Calu3 (cell line): ENCODE measurements at regions not wholly inside any gene's neighbourhood (a gene's known extent, or its start where the extent isn't known, plus 50 kb on each side); places are given as distances from the start of the nearest gene placed in this dataset.

Source experiments
- BruUV-seq: library from RNA; stranded (reverse); fragments of 400-500 nt; replicated peaks from 2 replicates; lab custom pipeline; 2021; lab: Mats Ljungman, UMichigan
- CTCF ChIA-PET: fragments of 300-600 bp; sonication (Branson Sonifier 250); formaldehyde crosslinking; loops from one replicate; lab custom pipeline; 2022; ENCODE audit warnings: antibody characterized with exemption; lab: Charles Lee
- DNase-seq: peaks from one replicate; pipeline ENCODE4 v3.0.0; 2022
- H3K27ac Mint-ChIP-seq: one replicate; pipeline ENCODE4 v1.8.0; 2022; ENCODE audit warnings: mixed read lengths; ENCODE audit not compliant: unreplicated experiment
- H3K27me3 Mint-ChIP-seq: one replicate; pipeline ENCODE4 v1.8.0; 2022; ENCODE audit warnings: mixed read lengths; ENCODE audit not compliant: unreplicated experiment
- H3K36me3 Mint-ChIP-seq: one replicate; pipeline ENCODE4 v1.8.0; 2022; ENCODE audit warnings: mild to moderate bottlenecking, moderate library complexity, mixed read lengths; ENCODE audit not compliant: insufficient read depth, unreplicated experiment
- H3K4me1 Mint-ChIP-seq: one replicate; pipeline ENCODE4 v1.8.0; 2022; ENCODE audit warnings: mild to moderate bottlenecking, low read depth, mixed read lengths; ENCODE audit not compliant: unreplicated experiment
- H3K4me3 Mint-ChIP-seq: one replicate; pipeline ENCODE4 v1.8.0; 2022; ENCODE audit warnings: mild to moderate bottlenecking, low read depth, moderate library complexity, mixed read lengths; ENCODE audit not compliant: unreplicated experiment
- H3K9me3 Mint-ChIP-seq: one replicate; pipeline ENCODE4 v1.8.0; 2022; ENCODE audit warnings: low read depth, mixed read lengths; ENCODE audit not compliant: unreplicated experiment
- intact Hi-C: fragments of 100-400 bp; cut with micrococcal nuclease; formaldehyde crosslinking; loops from one replicate; pipeline ENCODE4 v1.10.0; 2022; ENCODE audit not compliant: unreplicated experiment
- TF ChIP-seq, protein P1 (sequence below): fragments of 200-600 bp; IDR thresholded peaks from one replicate; pipeline ENCODE4 v1.8.0; 2022; ENCODE audit warnings: antibody characterized with exemption; ENCODE audit not compliant: unreplicated experiment

GRCh38 chr4:83207497-83208101 lies 77.0 kb downstream of the COQ2 start:
- TF ChIP-seq, protein P1, sequence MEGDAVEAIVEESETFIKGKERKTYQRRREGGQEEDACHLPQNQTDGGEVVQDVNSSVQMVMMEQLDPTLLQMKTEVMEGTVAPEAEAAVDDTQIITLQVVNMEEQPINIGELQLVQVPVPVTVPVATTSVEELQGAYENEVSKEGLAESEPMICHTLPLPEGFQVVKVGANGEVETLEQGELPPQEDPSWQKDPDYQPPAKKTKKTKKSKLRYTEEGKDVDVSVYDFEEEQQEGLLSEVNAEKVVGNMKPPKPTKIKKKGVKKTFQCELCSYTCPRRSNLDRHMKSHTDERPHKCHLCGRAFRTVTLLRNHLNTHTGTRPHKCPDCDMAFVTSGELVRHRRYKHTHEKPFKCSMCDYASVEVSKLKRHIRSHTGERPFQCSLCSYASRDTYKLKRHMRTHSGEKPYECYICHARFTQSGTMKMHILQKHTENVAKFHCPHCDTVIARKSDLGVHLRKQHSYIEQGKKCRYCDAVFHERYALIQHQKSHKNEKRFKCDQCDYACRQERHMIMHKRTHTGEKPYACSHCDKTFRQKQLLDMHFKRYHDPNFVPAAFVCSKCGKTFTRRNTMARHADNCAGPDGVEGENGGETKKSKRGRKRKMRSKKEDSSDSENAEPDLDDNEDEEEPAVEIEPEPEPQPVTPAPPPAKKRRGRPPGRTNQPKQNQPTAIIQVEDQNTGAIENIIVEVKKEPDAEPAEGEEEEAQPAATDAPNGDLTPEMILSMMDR, result no peak
- Mint-ChIP-seq H3K27me3 (no peaks in the 10 kb centered on the region), H3K36me3 (no peaks in the 10 kb centered on the region), H3K27ac (peak overlapping the region; percentile 29), H3K9me3 (peaks cover 5% of the 10 kb centered on the region), H3K4me1 (peaks cover 22% of the 10 kb centered on the region), H3K4me3 (no peak overlapping the region)
- intact Hi-C loops, result no loop called here
- CTCF ChIA-PET, result interaction anchor here (1.0 kb wide), 1 partner anchor 97 kb away, joined by 3 read pairs; no protein-coding TSS in a partner anchor
- DNase-seq, result peak; percentile 24
- no TSS peak for BruUV-seq

DNA sequence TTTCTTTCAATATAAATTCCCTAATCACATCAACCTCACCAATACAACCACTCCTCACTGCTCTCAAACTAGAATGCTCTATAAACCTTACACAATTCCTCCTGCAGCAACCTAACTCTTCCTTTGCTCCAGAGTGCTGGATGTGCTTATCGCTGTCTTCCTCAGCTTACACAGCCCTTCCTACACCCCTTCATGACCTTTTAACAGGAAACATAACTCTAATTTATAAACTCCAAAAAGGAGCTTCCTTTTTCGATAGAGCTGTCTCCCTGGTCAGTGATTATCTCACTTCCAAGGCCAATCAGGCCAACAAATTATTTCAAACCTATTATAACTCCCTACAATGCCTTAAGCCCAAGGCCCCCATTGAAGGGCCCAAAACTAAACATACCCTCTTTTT lies 78.8 kb downstream of the COQ2 start:
- no peaks in the 10 kb centered on the region for H3K27me3 Mint-ChIP-seq
- H3K9me3 Mint-ChIP-seq, result peaks cover 5% of the 10 kb centered on the region
- H3K36me3 Mint-ChIP-seq, result no peaks in the 10 kb centered on the region
- peaks cover 10% of the 10 kb centered on the region for H3K4me1 Mint-ChIP-seq
- no TSS peak for BruUV-seq
- intact Hi-C loops, result no loop called here
- no peak for DNase-seq
- H3K27ac Mint-ChIP-seq, result no peak overlapping the region
- CTCF ChIA-PET, result interaction anchor here (0.6 kb wide), 1 partner anchor 225 kb away, joined by 3 read pairs; no protein-coding TSS in a partner anchor
- no peak overlapping the region for H3K4me3 Mint-ChIP-seq
- TF ChIP-seq, protein P1, result no peak

DNA sequence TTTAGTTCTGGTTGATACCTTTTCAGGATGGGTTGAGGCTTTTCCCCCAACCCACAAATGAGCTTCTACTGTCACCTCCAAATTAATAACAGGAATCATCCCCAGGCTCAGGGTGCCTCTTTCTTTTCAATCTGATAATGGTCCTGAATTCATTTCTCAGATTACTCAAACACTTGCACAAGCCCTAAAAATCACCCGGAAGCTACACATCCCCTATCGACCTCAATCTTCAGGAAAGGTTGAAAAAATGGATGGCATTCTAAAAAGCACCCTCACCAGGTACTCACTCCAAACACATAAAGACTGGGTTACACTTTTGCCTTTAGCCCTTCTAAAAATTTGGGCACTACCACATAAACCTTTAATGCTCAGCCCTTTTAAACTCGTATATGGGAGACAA lies 79.9 kb downstream of the COQ2 start:
- H3K9me3 Mint-ChIP-seq, result peaks cover 5% of the 10 kb centered on the region
- CTCF ChIA-PET, result no interaction called here

DNA sequence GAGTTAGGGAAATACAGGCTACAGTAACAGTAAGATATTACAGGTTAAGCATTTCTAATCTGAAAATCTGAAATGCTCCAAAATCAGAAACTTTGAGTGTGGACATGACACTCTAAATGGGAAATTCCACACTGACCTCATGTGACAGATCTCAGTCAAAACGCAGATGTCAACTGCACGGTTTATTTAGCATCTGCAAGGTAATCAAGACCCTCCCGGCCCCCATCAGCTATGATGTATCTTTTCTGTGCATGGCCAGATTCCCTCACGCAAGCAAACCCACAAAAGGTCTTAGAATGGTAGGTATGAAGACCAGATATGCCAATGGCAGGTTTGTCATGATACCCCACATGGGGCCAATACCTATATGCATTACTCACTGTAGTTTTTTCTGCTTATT lies 82.8 kb downstream of the COQ2 start:
- no peaks in the 10 kb centered on the region for H3K36me3 Mint-ChIP-seq
- no peaks in the 10 kb centered on the region for H3K4me1 Mint-ChIP-seq
- DNase-seq, result no peak
- H3K27ac Mint-ChIP-seq, result no peak overlapping the region
- no TSS peak for BruUV-seq
- no peak overlapping the region for H3K4me3 Mint-ChIP-seq
- H3K27me3 Mint-ChIP-seq, result no peaks in the 10 kb centered on the region
- intact Hi-C loops, result no loop called here
- TF ChIP-seq, protein P1, result no peak
- no peaks in the 10 kb centered on the region for H3K9me3 Mint-ChIP-seq
- CTCF ChIA-PET, result no interaction called here

More for the DNA sequence above, 79.9 kb downstream of the COQ2 start:
- H3K4me3 Mint-ChIP-seq, result no peak overlapping the region
- intact Hi-C loops, result no loop called here
- no peak overlapping the region for H3K27ac Mint-ChIP-seq
- TF ChIP-seq, protein P1, result no peak
- no peak for DNase-seq
- peaks cover 10% of the 10 kb centered on the region for H3K4me1 Mint-ChIP-seq
- H3K27me3 Mint-ChIP-seq, result no peaks in the 10 kb centered on the region
- H3K36me3 Mint-ChIP-seq, result no peaks in the 10 kb centered on the region
- BruUV-seq, result no TSS peak
